IMR-90 (cell line): ENCODE measurements at regions not wholly inside any gene's neighbourhood (a gene's known extent, or its start where the extent isn't known, plus 50 kb on each side); places are given as distances from the start of the nearest gene placed in this dataset.

ENCODE experiments used
- ATAC-seq: fragments of 200-7000 bp; cut with Tn5 transposase; 2 replicates; pipeline ENCODE4 v1.9.1; 2020; ENCODE audit warnings: low read depth, mild to moderate bottlenecking, moderate library complexity
- BruUV-seq: library from RNA; stranded (reverse); fragments of 400-500 nt; replicated peaks from 2 replicates; lab custom pipeline; 2021; lab: Mats Ljungman, UMichigan
- CTCF ChIA-PET: fragments of 300-600 bp; formaldehyde crosslinking; extraction: SDS; loops from one replicate; lab custom pipeline; 2021; ENCODE audit warnings: antibody characterized with exemption; lab: Yijun Ruan, JAX
- POLR2A ChIA-PET: fragments of 300-600 bp; sonication (Branson Sonifier 250); formaldehyde crosslinking; loops from one replicate; lab custom pipeline; 2022; ENCODE audit warnings: antibody characterized with exemption; ENCODE audit not compliant: unreplicated experiment; lab: Charles Lee
- DNase-seq: peaks from one replicate; pipeline ENCODE4 v3.0.0; 2013
- H2AFZ ChIP-seq: replicated peaks from 2 replicates; pipeline ENCODE3; 2013; ENCODE audit warnings: low read length, mild to moderate bottlenecking; ENCODE audit not compliant: poor library complexity
- H2AK5ac ChIP-seq: 2 replicates; pipeline ENCODE4 v1.6.1; 2013; ENCODE audit warnings: low read depth, low read length, inconsistent platforms
- H2AK9ac ChIP-seq: replicated peaks from 2 replicates; pipeline ENCODE3; 2013; ENCODE audit warnings: mild to moderate bottlenecking, low read depth, low read length, moderate library complexity; ENCODE audit not compliant: poor library complexity
- H2BK120ac ChIP-seq: 2 replicates; pipeline ENCODE4 v1.6.1; 2013; ENCODE audit warnings: low read depth, low read length, inconsistent platforms
- H2BK15ac ChIP-seq: 3 replicates; pipeline ENCODE4 v1.6.1; 2013; ENCODE audit warnings: low read depth, low read length, inconsistent platforms
- H2BK20ac ChIP-seq: 2 replicates; pipeline ENCODE4 v1.6.1; 2013; ENCODE audit warnings: low read depth, mild to moderate bottlenecking, inconsistent platforms, low read length, moderate library complexity
- H2BK5ac ChIP-seq: 2 replicates; pipeline ENCODE4 v1.6.1; 2013; ENCODE audit warnings: mild to moderate bottlenecking, low read depth, low read length, inconsistent platforms; ENCODE audit not compliant: poor library complexity, severe bottlenecking
- H3K14ac ChIP-seq: replicated peaks from 2 replicates; pipeline ENCODE4 v1.6.1; 2013; ENCODE audit warnings: low read depth, low read length, inconsistent platforms
- H3K18ac ChIP-seq: 2 replicates; pipeline ENCODE4 v1.6.1; 2013; ENCODE audit warnings: low read depth, low read length, control low read depth
- H3K23ac ChIP-seq: 2 replicates; pipeline ENCODE4 v1.6.1; 2013; ENCODE audit warnings: low read depth, low read length, inconsistent platforms
- H3K27ac ChIP-seq: 2 replicates; pipeline ENCODE4 v1.5.1; 2013; ENCODE audit warnings: mild to moderate bottlenecking, control low read depth, low read length; ENCODE audit not compliant: insufficient read depth
- H3K27me3 ChIP-seq: 2 replicates; pipeline ENCODE4 v1.6.1; 2013; ENCODE audit warnings: low read length; ENCODE audit not compliant: control insufficient read depth, insufficient read depth
- H3K36me3 ChIP-seq: 2 replicates; pipeline ENCODE4 v1.6.1; 2013; ENCODE audit warnings: low read length, mixed read lengths; ENCODE audit not compliant: control insufficient read depth, insufficient read depth
- H3K4ac ChIP-seq: 2 replicates; pipeline ENCODE4 v1.6.1; 2013; ENCODE audit warnings: low read depth, low read length, inconsistent platforms
- H3K4me1 ChIP-seq: 2 replicates; pipeline ENCODE4 v1.6.1; 2013; ENCODE audit warnings: low read length, mixed read lengths; ENCODE audit not compliant: control insufficient read depth, insufficient read depth
- H3K4me2 ChIP-seq: 2 replicates; pipeline ENCODE4 v1.6.1; 2013; ENCODE audit warnings: low read depth, mild to moderate bottlenecking, control low read depth, low read length, moderate library complexity
- H3K4me3 ChIP-seq: 2 replicates; pipeline ENCODE4 v1.5.1; 2013; ENCODE audit warnings: low read depth, mild to moderate bottlenecking, control low read depth, low read length, moderate library complexity; ENCODE audit not compliant: insufficient read depth
- H3K56ac ChIP-seq: 2 replicates; pipeline ENCODE4 v1.6.1; 2013; ENCODE audit warnings: low read length, inconsistent platforms; ENCODE audit not compliant: insufficient read depth; ENCODE audit errors: extremely low read depth
- H3K79me1 ChIP-seq, 2 experiments: 2 replicates each; pipeline ENCODE4 v1.6.1; 2013; ENCODE audit warnings: low read length in 2 of 2, inconsistent platforms in 1 of 2, low read depth in 1 of 2
- H3K9ac ChIP-seq: 2 replicates; pipeline ENCODE4 v1.6.1; 2013; ENCODE audit warnings: low read depth, low read length, control low read depth
- H3K9me1 ChIP-seq: 2 replicates; pipeline ENCODE4 v1.6.1; 2013; ENCODE audit warnings: low read length, inconsistent platforms; ENCODE audit not compliant: insufficient read depth
- H3K9me3 ChIP-seq: 2 replicates; pipeline ENCODE4 v1.6.1; 2013; ENCODE audit warnings: low read length; ENCODE audit not compliant: control insufficient read depth, insufficient read depth
- H4K20me1 ChIP-seq: 2 replicates; pipeline ENCODE4 v1.6.1; 2013; ENCODE audit warnings: low read length, inconsistent platforms; ENCODE audit not compliant: insufficient read depth
- H4K5ac ChIP-seq: 2 replicates; pipeline ENCODE4 v1.6.1; 2013; ENCODE audit warnings: mild to moderate bottlenecking, low read depth, low read length, control low read depth
- H4K8ac ChIP-seq, 2 experiments: 2 replicates each; pipeline ENCODE4 v1.6.1; 2013; ENCODE audit warnings: low read depth in 2 of 2, low read length in 2 of 2, control low read depth in 1 of 2, inconsistent platforms in 1 of 2
- H4K91ac ChIP-seq: 2 replicates; pipeline ENCODE4 v1.6.1; 2013; ENCODE audit warnings: low read depth, low read length, inconsistent platforms; ENCODE audit not compliant: insufficient read depth
- CEBPB ChIP-seq: IDR thresholded peaks from 2 replicates; pipeline ENCODE4 v1.6.1; 2012; ENCODE audit warnings: low read depth, low read length, improper control_type of control experiment
- ELK1 ChIP-seq: fragments of 150-350 bp; IDR thresholded peaks from 2 replicates; pipeline ENCODE4 v1.6.1; 2016; ENCODE audit warnings: low read depth, mild to moderate bottlenecking, low read length, moderate library complexity, borderline replicate concordance
- FOS ChIP-seq: fragments of 150-350 bp; IDR thresholded peaks from 2 replicates; pipeline ENCODE4 v1.6.1; 2016; ENCODE audit warnings: low read depth, low read length
- MAFK ChIP-seq: IDR thresholded peaks from 2 replicates; pipeline ENCODE4 v1.6.1; 2012; ENCODE audit warnings: low read depth, low read length, improper control_type of control experiment
- MAZ ChIP-seq: IDR thresholded peaks from 2 replicates; pipeline ENCODE4 v1.6.1; 2012; ENCODE audit warnings: low read depth, mild to moderate bottlenecking, low read length, improper control_type of control experiment, moderate library complexity, borderline replicate concordance
- RCOR1 ChIP-seq: IDR thresholded peaks from 2 replicates; pipeline ENCODE4 v1.6.1; 2012; ENCODE audit warnings: mild to moderate bottlenecking, low read length, improper control_type of control experiment; ENCODE audit not compliant: insufficient replicate concordance
- WGBS, 2 experiments: methylation state at CpG; one replicate each; pipeline versions ENCODE4 v1.1.5 to v1.1.7; 2013; ENCODE audit warnings: missing lambda C conversion rate in 2 of 2; ENCODE audit not compliant: insufficient read length in 1 of 2; ENCODE audit errors: extremely low coverage in 2 of 2; 5-methylcytosine and 5-hydroxymethylcytosine counted together
- dilution Hi-C: fragments of 300-500 bp; cut with HindIII; formaldehyde crosslinking; loops from one replicate; pipeline ENCODE4 v1.14.3; 2018; ENCODE audit warnings: low sequenced_read_pairs; ENCODE audit not compliant: unreplicated experiment
- in situ Hi-C: fragments of 300-500 bp; cut with MboI; formaldehyde crosslinking; loops from 3 replicates; pipeline ENCODE4 v1.14.3; 2019; ENCODE audit warnings: low sequenced_read_pairs, inconsistent platforms, mixed read lengths
- intact Hi-C: fragments of 100-400 bp; cut with micrococcal nuclease; formaldehyde crosslinking; loops from 2 replicates; pipeline ENCODE4 v1.10.0; 2022

GRCh38 chr12:53806721-53807120 lies 54.9 kb upstream of the CISTR start:
- peak; percentile 85 for DNase-seq
- Histone ChIP-seq H3K14ac (no peak overlapping the region; the same call in 1 of the 2 replicates), H3K4ac (peak overlapping the region; percentile 44), H4K5ac (no peak overlapping the region), H4K20me1 (no peaks in the 10 kb centered on the region), H3K4me1 (peaks cover 7% of the 10 kb centered on the region), H2AK9ac (no peak overlapping the region), H3K27me3 (peaks cover 43% of the 10 kb centered on the region), H3K27ac (no peak overlapping the region), H3K4me2 (peak overlapping the region; percentile 61), H3K79me1 (no peaks in the 10 kb centered on the region), H3K56ac (peak overlapping the region; percentile 22; the same call in 1 of the 2 replicates), H3K9me1 (0 out of 2 replicates have a peak, but pooled peaks cover 4% of the 10 kb centered on the region), H3K18ac (no peak overlapping the region), H2AK5ac (no peak overlapping the region), H3K23ac (0 out of 2 replicates have a peak overlapping the region, but pooled peaks have one; percentile 10), H3K4me3 (no peak overlapping the region), H4K8ac (peak overlapping the region in 1 of 2 experiments; percentile 22; a peak in 2 of 4 replicates), H2BK15ac (0 out of 3 replicates have a peak overlapping the region, but pooled peaks have one; percentile 18), H2BK20ac (0 out of 2 replicates have a peak overlapping the region, but pooled peaks have one; percentile 6), H3K9me3 (no peaks in the 10 kb centered on the region), H2AFZ (peak overlapping the region; percentile 63), H2BK5ac (no peak overlapping the region), H4K91ac (peak overlapping the region; percentile 7; the same call in 1 of the 2 replicates), H3K36me3 (no peaks in the 10 kb centered on the region), H2BK120ac (peak overlapping the region; percentile 67), H3K9ac (no peak overlapping the region)
- WGBS, 2 experiments: no CpG with 5 or more reads among the region's 7 CpGs
- ChIA-PET CTCF (interaction anchor here (1.0 to 1.1 kb wide), 2 partner anchors 15 to 36 kb away, joined by 3 read pairs; no protein-coding TSS in a partner anchor), POLR2A (no interaction called here)
- intact Hi-C loops: no loop called here
- ATAC-seq: peak; percentile 83
- dilution Hi-C loops: no loop called here
- no TSS peak for BruUV-seq
- in situ Hi-C loops: no loop called here
- TF ChIP-seq MAFK (no peak), CEBPB (no peak; the same call in 1 of the 2 replicates), MAZ (no peak), FOS (0 out of 2 replicates have a peak, but pooled peaks have one; percentile 30), ELK1 (no peak), RCOR1 (no peak)
